NCI-H1436 treated with DMSO at 0.1 percent for 48 hours (cell line): ENCODE measurements at regions not wholly inside any gene's neighbourhood (a gene's known extent, or its start where the extent isn't known, plus 50 kb on each side); places are given as distances from the start of the nearest gene placed in this dataset.
"Not testable (repeated sequence)": the region's sequence is repeated elsewhere in the genome, so short reads cannot be mapped to it uniquely, and the experiment has no call there.

Source experiments
- DNase-seq: peaks from one replicate; lab custom pipeline; 2025; lab: John Stamatoyannopoulos, UW

DNA sequence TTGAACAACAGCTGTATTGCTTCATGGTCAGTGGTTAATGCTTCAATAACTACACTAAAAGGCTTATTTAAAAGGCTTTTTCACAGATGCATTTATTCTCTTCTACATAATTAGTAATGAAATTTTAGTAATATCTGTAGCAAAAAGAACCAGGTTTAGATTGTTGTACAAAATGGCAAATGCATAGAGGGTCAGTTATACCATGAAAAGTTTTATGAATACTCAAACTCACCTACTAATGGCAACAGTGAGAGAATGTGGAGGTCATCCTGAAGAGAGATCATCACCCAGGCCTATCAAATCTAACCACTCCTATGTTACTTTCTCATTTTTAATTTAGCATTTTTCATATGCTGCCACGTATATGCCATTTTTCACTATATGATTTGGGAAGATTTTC, 444.3 kb upstream of the CDH9 start:
- no peak for DNase-seq

DNA sequence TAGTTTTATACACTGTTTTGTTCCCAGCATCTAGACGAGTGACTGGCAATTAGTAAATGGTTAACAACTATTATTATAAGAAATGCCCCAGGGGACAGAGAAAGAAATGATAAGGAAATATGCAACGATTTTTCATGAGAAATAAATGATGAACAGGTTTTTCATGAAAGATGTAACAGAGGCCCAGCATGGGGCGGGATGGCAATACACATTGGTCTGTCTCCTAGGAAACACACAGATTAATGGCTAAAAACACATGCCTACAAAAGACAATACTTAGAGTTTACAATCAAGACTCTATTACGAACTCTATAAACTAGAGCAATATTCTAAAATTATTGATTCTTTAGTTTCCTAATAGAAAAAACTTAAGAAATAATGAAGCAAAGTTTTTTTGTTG, 441.5 kb upstream of the CDH9 start:
- no peak for DNase-seq

DNA sequence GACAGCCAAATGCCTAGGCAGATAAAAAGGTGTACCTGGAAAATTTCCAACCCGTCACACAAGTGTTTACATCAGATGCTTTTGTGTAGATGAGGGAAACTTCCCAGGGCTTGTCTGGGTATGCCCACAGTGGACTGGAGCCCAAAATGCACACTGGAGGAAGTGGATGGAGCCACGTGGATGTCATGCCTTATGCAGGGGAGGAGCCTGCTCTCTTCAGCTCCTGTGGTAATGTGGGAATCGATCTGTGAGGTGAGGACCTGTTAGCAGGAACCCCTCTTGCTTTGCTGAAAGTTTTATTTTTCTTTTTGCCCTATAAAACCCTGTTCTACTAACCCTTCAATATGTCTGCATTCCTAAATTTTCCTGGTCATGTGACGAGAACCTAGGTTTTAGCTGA, 439.2 kb upstream of the CDH9 start:
- no peak for DNase-seq

DNA sequence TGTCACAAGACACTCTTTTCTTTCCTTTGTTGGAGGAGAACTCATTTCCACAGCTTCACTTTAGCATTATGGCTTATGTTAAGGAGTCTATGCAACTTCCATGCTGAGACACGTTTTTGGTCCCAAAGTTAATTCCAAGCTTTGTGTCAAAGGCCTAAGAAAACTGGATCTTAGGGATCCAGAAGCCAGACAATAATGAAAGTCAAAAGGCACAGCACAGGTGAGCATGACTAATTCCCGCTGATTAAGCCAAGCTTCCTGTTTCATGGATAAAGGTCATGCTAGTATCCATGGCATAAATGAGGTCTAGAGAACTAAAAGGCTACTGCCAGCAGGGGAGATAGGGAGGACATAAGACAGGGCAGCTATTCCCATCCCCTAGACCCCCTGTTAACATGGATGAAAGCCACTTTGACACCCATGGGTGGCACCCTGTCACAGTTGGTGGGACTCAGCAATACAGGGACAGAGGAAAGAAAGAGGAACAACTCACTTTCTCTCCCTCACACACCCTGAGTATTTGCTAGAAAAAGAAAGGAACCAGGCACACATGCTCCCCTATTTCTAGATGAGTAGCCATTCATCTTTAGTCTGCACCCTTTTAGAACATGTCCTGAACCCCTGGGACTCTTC, 438.1 kb upstream of the CDH9 start:
- DNase-seq, result no peak

DNA sequence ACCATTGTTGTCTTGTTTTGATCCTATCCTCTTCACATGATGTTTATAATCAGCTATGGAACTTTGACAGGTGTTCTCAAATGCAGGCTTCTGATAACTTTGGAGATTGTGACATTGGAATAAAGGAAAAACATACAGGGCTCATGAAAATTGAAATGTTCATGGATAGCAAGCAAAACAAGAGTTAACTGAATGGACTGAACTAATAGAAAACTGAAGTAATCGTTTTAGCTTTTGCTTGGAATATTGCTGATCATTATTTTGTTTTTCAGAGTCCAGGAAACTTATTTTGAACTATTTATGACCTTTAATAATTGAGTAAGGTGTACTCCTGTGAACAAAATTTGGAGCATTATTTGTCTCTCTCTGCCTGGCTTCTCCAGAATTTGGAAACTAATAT, 436.7 kb upstream of the CDH9 start:
- no peak for DNase-seq

DNA sequence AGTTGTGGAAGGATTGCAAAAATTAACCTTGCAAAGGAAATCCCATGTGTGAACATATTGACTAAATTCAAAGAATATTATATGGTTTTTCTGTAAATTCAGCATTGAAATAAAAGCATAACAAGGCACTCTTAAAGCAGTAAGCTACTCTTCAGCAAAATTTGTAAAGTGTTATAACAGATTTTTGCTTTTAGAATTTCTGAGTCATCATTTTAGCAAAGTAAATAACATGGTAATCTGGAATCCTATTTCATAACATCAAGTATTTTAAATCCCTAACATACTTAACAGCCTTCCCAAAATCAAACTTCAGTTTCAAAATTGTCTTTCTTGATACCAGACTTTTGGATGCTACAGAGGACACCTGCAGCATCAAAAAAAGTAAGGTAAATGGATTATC, 436.0 kb upstream of the CDH9 start:
- no peak for DNase-seq

DNA sequence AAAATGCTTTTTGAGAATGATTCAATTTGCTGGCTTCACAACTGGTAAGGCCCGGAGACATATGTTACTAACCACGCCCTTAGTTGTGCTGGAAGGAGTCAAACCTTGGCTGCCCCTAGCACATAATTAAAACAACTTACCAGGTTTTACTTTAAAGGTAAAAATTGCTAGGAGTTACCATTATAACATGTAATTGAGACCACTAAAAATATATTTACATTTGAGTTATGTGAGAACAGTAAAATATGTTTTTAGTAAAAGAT, 435.6 kb upstream of the CDH9 start:
- no peak for DNase-seq

DNA sequence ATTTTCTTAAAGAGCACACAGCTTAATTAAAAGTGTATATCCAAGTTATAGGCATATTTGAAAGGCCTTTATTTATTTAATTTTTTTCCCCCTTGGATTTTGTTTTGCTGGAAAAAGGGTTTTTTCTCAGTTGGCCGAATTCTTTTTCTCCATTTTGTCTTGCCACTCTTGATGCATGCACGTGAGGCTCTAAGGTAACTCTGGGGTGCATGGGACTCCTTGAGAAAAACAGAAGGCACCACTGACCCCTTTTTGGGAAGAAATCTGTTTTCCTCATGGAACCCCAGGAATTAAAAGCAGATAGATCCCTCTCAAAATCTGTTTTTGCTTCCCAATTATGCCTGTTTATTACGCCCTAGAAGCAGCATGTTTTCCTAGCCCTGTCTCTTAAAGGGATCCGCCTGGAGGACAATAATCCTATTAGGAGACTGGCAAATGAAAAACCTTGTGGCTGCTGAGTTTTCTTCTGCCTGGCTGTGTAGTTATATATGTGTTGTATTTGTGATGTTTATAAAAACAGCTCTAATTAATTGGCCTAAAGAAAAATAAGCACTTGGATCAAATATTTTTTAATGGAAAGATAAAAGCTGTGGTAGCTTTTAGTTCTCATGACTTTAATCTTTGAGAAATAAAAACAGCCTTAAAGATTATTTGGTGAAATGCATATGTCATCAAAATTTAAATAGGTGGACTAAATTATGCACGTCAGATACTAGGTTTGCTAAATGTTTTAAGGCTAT, 435.1 kb upstream of the CDH9 start:
- no peak for DNase-seq

DNA sequence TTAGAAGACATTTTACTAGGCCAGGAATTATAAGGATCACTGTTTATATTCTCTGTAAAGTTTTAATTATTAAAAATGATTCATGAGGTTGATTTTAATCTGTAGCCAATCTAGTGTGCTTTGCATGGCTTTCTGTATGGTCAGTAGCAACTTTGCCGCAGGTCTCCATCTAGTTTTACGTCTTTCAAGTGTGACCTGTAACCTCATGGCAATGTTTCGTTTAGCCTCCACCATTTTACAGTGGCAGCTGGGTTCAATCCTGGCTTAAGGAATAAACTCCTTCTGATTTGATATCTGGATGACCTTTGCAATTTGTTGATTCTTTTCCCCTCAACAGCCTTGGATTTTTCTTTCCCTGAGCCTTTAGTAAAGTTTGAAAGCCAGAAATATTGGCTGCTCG, 434.5 kb upstream of the CDH9 start:
- no peak for DNase-seq

DNA sequence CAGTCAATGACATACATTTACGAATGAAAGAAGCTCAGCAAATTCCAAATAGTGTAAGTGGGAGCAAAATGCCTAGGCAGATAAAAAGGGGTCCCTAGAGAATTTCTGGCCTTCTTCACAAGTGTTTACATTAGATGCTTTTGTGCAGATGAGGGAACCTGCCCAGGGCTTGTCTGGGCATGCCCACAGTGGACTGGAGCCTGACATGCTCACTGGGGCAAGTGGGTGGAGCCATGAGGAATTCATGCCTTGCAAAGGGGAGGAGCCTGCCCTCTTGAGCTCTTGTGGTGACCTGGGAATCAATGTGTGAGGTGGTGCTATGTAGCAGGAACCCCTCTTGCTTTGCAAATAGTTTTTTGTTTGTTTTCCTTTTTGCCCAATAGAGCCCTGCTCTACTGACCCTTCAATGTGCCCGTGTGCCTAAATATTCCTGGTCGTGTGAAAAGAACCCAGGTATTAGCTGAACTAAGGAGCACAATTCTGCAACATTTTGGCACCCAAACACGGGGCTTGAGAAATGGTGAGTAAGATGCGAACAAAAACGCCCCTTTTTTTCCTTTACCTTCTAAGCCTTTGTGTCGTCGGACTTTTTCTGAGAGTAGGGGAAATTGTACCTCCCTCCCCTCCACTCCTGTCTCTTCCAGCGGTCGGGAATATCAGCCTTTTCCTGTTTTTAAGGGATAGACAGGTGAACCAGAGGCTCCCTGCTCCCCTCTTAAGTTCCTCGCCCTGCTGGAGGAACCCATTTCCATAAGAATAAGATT, 433.8 kb upstream of the CDH9 start:
- no peak for DNase-seq

DNA sequence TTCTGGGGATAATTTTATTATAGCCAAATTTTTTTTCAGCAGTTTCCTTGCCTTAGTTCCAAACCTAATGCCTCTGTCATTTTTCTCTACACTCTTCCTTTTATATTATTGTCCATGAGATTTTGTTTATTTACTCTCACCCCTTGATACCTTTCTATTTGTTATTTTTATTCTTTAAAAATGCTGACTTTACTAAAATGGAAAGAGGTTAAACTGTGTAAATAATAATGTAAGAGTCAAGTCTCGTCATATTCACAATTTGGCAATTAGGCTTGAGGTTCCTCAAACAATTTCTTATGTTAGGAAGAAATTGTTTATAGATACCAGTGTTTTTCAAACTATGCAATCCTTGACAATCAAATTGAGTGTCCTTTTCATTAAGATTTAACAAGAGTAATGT, 428.6 kb upstream of the CDH9 start:
- DNase-seq, result no peak

DNA sequence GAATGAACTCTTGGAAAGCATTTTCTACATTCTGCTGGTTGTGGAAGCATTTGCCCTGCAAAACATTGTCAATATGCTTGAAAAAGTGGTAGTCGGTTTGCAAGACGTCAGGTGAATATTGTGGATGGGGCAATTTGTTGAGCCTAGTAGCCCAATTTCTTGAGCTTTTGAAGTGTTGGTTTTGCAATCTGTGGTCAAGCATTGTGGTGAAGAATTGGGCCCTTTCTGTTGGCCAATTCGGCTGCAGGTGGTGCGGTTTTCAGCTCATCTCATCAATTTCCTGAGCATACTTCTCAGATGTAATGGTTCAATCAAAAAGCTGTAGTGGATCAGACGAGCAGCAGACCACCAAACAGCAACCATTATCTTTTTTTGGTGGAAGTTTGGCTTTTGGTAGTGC, 426.8 kb upstream of the CDH9 start:
- no peak for DNase-seq

DNA sequence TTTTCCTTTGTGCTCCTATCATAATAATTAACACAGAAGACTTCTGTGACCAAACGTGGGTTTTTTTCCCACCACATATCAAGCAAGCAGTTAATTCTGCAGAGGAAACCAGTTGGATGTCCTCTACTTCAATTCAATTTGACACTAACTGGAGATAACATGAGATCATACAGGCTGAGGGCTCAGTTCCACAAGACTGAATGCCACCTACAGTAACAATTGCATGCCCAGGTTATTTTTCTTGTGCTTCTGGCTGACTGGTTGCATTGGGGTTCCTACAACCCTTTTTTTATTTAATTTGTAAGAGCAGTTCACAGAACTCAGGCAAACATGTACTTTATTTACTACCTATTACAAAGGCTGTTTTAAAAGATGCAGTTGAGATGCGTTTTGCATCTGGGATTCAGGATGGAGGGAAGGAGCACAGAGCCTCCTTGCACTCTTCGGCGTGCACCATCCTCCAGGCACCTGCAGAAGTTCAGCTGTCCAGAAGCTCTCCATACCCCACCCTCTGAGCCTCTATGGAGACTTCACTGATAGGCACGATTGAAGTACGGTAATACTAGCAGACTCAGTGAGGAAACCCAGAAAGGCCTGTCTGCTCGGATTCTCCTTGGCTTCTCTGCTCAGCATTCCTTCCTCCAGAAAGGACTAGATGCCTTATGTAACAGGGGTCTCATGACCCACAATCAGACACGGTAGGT, 425.2 kb upstream of the CDH9 start:
- no peak for DNase-seq

DNA sequence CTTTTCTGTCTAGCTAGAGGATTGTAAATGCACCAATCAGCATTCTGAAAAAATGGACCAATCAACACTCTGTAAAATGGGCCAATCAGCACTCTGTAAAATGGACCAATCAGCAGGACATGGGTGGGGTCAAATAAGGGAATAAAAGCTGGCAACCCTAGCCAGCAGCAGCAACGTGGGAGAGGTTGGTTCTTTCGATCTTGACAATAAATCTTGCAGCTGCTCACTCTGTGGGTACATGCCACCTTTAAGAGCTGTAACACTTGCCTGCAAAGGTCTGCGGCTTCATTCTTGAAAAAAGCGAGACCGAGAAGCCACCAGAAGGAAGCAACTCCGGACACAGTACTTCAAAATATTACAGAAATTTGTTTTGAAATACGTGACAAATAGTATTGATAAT, 424.6 kb upstream of the CDH9 start:
- no peak for DNase-seq

DNA sequence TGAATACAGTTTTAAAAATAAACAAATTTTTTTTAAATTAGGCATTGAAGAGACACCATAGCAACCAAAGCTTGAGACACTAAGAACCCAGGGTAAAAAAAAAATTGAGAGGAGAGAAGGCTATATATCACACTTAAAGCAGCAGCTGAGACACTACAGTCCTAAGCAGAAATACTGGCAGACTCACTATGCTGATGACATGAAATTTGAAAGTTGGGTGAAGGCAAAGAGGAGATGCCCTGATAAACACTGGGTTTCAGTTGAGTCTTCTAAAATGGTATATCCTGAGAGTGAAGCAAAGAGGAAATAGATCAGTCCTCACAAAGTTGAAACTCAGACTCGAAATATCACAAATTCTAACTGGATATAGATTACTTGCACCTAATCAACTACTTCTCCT, 419.9 kb upstream of the CDH9 start:
- no peak for DNase-seq

DNA sequence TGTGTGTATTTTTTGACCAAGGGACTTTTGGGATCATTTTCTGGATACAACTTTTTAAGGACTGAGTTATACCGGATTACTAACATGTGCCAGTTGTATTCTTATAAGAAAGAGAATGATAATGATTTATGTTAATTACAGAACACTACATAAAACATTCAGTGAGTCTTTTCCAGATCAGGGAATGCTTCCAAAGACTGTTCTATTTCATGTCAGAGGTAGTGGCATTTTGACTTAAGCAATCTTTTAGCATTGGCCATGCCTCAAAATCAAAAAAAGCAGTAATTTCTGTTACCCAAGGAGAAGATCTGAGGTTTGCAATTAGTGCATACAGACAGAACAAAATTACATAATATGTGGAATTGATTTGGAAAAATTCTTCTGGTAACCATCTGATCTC, 413.0 kb upstream of the CDH9 start:
- no peak for DNase-seq

DNA sequence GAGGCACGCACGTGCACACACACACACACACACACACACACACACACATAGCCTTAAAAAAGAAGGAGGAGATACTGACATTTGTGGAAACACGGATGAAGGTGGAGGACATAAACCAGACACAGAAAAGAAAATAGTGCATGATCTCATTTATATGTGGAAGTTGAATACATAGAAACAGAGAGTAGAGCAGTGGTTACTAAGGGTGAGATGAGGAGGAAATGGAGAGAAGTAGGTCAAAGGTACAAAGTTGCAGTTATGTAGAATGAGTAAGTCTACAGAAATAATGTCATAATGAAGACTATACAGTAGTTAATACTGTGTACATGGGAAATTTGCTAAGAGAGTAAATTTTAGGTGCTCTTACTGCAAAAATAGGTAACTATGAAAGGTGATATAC, 412.2 kb upstream of the CDH9 start:
- no peak for DNase-seq

DNA sequence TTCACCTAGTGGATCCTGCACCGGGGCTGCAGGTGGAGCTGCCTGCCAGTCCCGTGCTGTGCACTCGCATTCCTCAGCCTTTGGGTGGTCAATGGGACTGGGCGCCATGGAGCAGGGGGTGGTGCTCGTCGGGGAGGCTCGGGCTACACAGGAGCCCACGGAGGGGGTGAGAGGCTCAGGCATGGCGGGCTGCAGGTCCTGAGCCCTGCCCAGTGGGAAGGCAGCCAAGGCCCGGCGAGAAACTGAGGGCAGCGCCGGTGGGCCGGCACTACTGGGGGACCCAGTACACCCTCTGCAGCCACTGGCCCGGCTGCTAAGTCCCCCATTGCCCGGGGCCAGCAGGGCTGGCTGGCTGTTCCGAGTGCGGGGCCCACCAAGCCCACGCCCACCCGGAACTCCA, 401.0 kb upstream of the CDH9 start:
- not testable (repeated sequence) for DNase-seq

DNA sequence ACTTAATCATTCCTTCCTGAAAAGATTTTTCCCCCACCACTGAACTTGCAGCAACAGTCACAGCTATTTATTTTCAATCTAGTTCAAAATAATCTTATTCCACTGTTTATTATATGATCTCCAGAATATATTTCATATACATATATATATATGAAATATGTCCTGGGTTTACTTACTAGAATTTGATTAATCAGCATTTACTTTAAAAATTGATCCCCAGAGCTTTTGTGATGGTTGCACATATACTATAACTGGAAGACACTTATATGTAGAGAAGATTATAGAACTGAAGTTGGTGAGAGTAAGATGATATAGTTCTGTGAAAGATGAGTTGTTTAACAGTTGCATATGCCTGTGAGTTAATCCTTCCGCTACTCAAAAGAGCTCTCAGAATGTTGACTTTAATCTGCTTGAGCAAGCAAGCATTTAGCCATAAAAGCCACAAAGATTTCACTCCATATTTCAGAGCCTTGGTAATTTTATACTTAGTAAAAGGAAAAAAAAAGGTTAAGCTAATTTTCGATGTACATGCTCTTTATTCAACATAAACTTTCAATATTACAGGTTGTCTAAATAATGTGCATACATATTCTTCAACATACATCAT, 399.3 kb upstream of the CDH9 start:
- DNase-seq, result peak; percentile 29

DNA sequence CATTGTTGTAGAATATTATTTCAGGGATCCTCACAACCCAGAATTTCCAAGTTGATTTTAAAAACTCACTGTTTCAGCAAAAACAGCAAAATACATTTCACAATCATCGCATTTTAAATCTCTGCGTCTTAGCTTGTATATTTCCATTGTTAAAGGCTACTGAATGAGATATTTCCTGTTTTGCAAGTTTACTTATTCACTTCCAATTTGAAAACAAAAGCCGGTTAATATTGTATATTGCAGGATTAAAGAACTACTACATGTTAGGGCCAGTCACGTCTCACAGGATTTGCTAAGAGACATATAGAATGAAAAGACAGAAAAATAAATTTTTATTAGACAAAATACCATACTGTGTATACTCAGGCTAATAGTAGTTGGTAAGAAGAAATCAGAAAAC, 395.9 kb upstream of the CDH9 start:
- DNase-seq, result no peak

DNA sequence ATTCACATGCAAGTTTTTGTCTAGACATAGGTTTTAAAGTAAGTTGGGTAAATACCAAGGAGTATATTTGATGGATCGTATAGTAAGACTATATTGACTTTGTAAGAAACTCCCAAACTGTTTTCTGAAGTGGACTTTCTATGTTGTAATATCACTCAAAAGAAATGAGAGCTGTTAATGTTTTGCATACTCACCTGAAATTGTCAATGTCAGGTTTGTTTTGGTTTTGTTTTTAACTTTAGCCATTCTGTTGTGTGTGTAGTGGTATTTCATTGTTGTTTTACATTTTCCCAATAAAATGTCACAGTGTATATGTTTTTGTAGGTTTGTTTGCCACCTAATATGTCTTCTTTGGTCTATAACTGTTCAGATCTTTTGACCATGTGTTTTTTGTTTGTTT, 375.7 kb upstream of the CDH9 start:
- DNase-seq, result no peak

DNA sequence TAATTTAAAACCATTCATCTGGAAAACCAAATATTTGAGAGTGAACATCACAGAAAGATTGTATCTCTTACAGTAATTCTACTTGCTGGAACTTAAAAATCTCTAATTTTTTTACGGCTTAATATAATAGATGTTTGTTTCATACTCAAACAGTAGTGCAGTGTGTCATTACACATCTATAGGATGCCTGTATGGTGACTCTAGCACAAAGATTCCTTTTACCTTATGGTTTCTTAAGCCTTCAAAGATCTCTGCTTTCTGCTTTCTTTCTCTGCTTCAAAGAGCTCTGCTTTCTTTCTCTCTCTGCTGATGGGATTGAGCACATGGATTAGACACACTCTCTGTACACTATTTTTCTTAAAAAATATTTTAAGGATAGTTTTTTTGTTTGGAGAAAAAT, 374.0 kb upstream of the CDH9 start:
- no peak for DNase-seq

DNA sequence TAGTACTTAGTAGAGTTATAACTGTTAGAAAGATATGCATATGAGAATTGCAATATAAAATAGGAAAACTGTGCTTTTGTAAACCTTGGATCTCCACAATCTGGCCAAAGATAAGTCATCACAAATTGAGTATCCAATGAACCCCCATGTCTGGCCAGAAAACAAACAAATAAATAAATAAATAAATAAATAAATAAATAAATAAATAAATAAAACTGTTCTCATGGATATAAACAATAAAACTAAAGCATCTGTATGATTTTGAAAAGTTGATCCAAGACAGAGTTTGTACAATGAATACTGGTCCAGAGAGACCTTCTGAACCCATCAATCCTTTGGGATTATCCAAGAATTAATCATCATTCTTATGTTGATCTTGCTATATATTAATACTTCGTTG, 367.6 kb upstream of the CDH9 start:
- no peak for DNase-seq
